Neural cell (in vitro differentiated cells): ENCODE measurements at regions not wholly inside any gene's neighbourhood (a gene's known extent, or its start where the extent isn't known, plus 50 kb on each side); places are given as distances from the start of the nearest gene placed in this dataset.

Source experiments
- H2AFZ ChIP-seq: fragments of 200-600, 300-800 bp; sonication (generic), shearing (Covaris generic); 2 replicates; pipeline ENCODE4 v1.6.0; 2014; ENCODE audit warnings: low read depth, mild to moderate bottlenecking, antibody characterized with exemption, low read length, moderate library complexity
- H3F3A ChIP-seq: fragments of 200-600 bp; shearing (Covaris generic); 2 replicates; pipeline ENCODE4 v1.6.1; 2016; ENCODE audit warnings: mild to moderate bottlenecking, moderate library complexity, mixed read lengths, antibody characterized with exemption, low read length; ENCODE audit not compliant: insufficient read depth, poor library complexity, severe bottlenecking
- H3K27ac ChIP-seq: fragments of 200-600, 300-800 bp; sonication (generic), shearing (Covaris generic); 2 replicates; pipeline ENCODE4 v1.5.1; 2014; ENCODE audit warnings: mild to moderate bottlenecking, low read length, moderate library complexity
- H3K27me3 ChIP-seq: fragments of 300-800, 200-600 bp; sonication (generic), shearing (Covaris generic); 2 replicates; pipeline ENCODE4 v1.6.0; 2014; ENCODE audit warnings: mild to moderate bottlenecking, low read depth, low read length, moderate library complexity; ENCODE audit not compliant: insufficient read depth
- H3K36me3 ChIP-seq: fragments of 300-800, 200-600 bp; sonication (generic), shearing (Covaris generic); 2 replicates; pipeline ENCODE4 v1.5.1; 2014; ENCODE audit warnings: mild to moderate bottlenecking, antibody characterized with exemption, low read length, moderate library complexity; ENCODE audit not compliant: insufficient read depth
- H3K4me2 ChIP-seq: fragments of 300-800, 200-600 bp; sonication (generic), shearing (Covaris generic); 2 replicates; pipeline ENCODE4 v1.6.0; 2014; ENCODE audit warnings: mild to moderate bottlenecking, low read length
- H3K4me3 ChIP-seq: fragments of 300-800, 200-600 bp; sonication (generic), shearing (Covaris generic); 2 replicates; pipeline ENCODE4 v1.5.1; 2014; ENCODE audit warnings: mild to moderate bottlenecking, low read length, moderate library complexity
- H3K79me2 ChIP-seq: fragments of 200-600 bp; shearing (Covaris generic); replicated peaks from 2 replicates; pipeline ENCODE4 v1.6.0; 2014; ENCODE audit warnings: mild to moderate bottlenecking, low read length, moderate library complexity; ENCODE audit not compliant: insufficient read depth
- H3K9ac ChIP-seq: fragments of 300-800, 200-600 bp; sonication (generic), shearing (Covaris generic); 2 replicates; pipeline ENCODE4 v1.6.1; 2016; ENCODE audit warnings: mild to moderate bottlenecking, low read length, mixed read lengths
- H3K9me2 ChIP-seq: fragments of 200-600 bp; shearing (Covaris generic); 2 replicates; pipeline ENCODE4 v1.6.1; 2016; ENCODE audit warnings: mild to moderate bottlenecking, low read length, mixed read lengths; ENCODE audit not compliant: insufficient read depth
- H3K9me3 ChIP-seq: fragments of 200-600, 300-800 bp; sonication (generic), shearing (Covaris generic); 2 replicates; pipeline ENCODE4 v1.6.1; 2016; ENCODE audit warnings: mild to moderate bottlenecking, mixed run types, low read length, moderate library complexity, mixed read lengths
- H4K20me1 ChIP-seq: fragments of 200-600 bp; shearing (Covaris generic); 2 replicates; pipeline ENCODE4 v1.6.1; 2016; ENCODE audit warnings: mild to moderate bottlenecking, mixed run types; ENCODE audit not compliant: insufficient read depth
- EP300 ChIP-seq: fragments of 450-650 bp; conservative IDR thresholded peaks from 2 replicates; pipeline ENCODE4 v1.6.1; 2014; ENCODE audit warnings: antibody characterized with exemption, mild to moderate bottlenecking, moderate library complexity; ENCODE audit not compliant: poor library complexity, severe bottlenecking
- EZH2 ChIP-seq: fragments of 200-600, 300-800 bp; shearing (Covaris generic), sonication (generic); IDR thresholded peaks from 2 replicates; pipeline ENCODE4 v1.6.1; 2014; ENCODE audit warnings: antibody characterized with exemption, low read length, borderline replicate concordance, mild to moderate bottlenecking; ENCODE audit not compliant: insufficient read depth, poor library complexity, severe bottlenecking
- MXI1 ChIP-seq: fragments of 450-650 bp; conservative IDR thresholded peaks from 2 replicates; pipeline ENCODE4 v1.6.1; 2014; ENCODE audit warnings: antibody characterized with exemption, mild to moderate bottlenecking; ENCODE audit not compliant: poor library complexity, severe bottlenecking
- POLR2AphosphoS5 ChIP-seq: IDR thresholded peaks from 2 replicates; pipeline ENCODE4 v1.6.1; 2012
- RAD21 ChIP-seq: fragments of 450-650 bp; conservative IDR thresholded peaks from 2 replicates; pipeline ENCODE4 v1.6.1; 2014; ENCODE audit warnings: antibody characterized with exemption, mild to moderate bottlenecking, moderate library complexity
- REST ChIP-seq: IDR thresholded peaks from 2 replicates; pipeline ENCODE4 v1.6.1; 2012; ENCODE audit warnings: borderline replicate concordance
- SMC3 ChIP-seq: fragments of 450-650 bp; conservative IDR thresholded peaks from 2 replicates; pipeline ENCODE4 v1.6.1; 2014; ENCODE audit warnings: antibody characterized with exemption, mild to moderate bottlenecking, moderate library complexity; ENCODE audit not compliant: poor library complexity
- TAF1 ChIP-seq: IDR thresholded peaks from 2 replicates; pipeline ENCODE4 v1.6.1; 2012; ENCODE audit warnings: low read depth
- TF ChIP-seq, protein P1 (sequence below): fragments of 450-650 bp; IDR thresholded peaks from 2 replicates; pipeline ENCODE4 v1.5.1; 2014; ENCODE audit warnings: antibody characterized with exemption, mild to moderate bottlenecking, moderate library complexity; ENCODE audit not compliant: poor library complexity, severe bottlenecking

- no peaks in the 10 kb centered on the region for H3F3A ChIP-seq
- H3K36me3 ChIP-seq: no peaks in the 10 kb centered on the region
- H3K27ac ChIP-seq: no peak overlapping the region
- no peak for TF ChIP-seq MXI1
- no peak for TF ChIP-seq TAF1
- TF ChIP-seq EP300: no peak
- no peak for TF ChIP-seq REST
- no peak for TF ChIP-seq POLR2AphosphoS5
- TF ChIP-seq RAD21: no peak
- TF ChIP-seq SMC3: no peak
- TF ChIP-seq, protein P1, sequence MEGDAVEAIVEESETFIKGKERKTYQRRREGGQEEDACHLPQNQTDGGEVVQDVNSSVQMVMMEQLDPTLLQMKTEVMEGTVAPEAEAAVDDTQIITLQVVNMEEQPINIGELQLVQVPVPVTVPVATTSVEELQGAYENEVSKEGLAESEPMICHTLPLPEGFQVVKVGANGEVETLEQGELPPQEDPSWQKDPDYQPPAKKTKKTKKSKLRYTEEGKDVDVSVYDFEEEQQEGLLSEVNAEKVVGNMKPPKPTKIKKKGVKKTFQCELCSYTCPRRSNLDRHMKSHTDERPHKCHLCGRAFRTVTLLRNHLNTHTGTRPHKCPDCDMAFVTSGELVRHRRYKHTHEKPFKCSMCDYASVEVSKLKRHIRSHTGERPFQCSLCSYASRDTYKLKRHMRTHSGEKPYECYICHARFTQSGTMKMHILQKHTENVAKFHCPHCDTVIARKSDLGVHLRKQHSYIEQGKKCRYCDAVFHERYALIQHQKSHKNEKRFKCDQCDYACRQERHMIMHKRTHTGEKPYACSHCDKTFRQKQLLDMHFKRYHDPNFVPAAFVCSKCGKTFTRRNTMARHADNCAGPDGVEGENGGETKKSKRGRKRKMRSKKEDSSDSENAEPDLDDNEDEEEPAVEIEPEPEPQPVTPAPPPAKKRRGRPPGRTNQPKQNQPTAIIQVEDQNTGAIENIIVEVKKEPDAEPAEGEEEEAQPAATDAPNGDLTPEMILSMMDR: no peak
- no peak for TF ChIP-seq EZH2
- H3K79me2 ChIP-seq: no peaks in the 10 kb centered on the region
- no peaks in the 10 kb centered on the region for H3K9me3 ChIP-seq
- no peaks in the 10 kb centered on the region for H3K9me2 ChIP-seq
- no peaks in the 10 kb centered on the region for H4K20me1 ChIP-seq
- no peak overlapping the region for H3K4me3 ChIP-seq
- H3K27me3 ChIP-seq: peaks cover 16% of the 10 kb centered on the region
- H3K4me2 ChIP-seq: no peak overlapping the region
- H3K9ac ChIP-seq: no peak overlapping the region
- H2AFZ ChIP-seq: no peak overlapping the region
Observed at GRCh38 chr2:120470041-120470965, 124.4 kb downstream of the INHBB start.

DNA sequence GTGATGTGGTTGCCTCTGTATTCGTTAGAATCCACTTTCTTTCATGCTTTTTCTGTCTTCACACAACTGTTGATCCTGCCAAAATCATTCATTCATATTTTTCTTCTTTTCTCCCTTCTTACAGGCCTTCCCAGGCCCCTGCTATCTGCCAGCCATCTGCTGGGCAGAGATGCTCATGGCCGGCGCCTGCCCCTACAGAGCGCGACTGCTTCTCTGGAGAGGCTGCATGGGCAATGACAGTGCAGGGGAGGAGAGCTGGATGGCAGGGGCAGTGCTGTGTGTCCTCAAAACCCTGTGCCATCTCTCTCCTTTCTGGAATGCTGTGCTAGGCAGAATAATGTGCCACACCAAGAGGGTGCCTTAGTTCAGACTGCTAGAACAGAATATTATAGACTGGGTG is 125.2 kb downstream of the INHBB start:
- Histone ChIP-seq H3K9me3 (no peaks in the 10 kb centered on the region), H3K9me2 (no peaks in the 10 kb centered on the region), H3F3A (no peaks in the 10 kb centered on the region), H3K27me3 (peaks cover 11% of the 10 kb centered on the region), H3K9ac (no peak overlapping the region), H3K4me2 (no peak overlapping the region), H4K20me1 (no peaks in the 10 kb centered on the region), H2AFZ (no peak overlapping the region), H3K27ac (no peak overlapping the region), H3K4me3 (no peak overlapping the region), H3K36me3 (no peaks in the 10 kb centered on the region), H3K79me2 (no peaks in the 10 kb centered on the region)
- TF ChIP-seq RAD21 (no peak), TAF1 (no peak), SMC3 (no peak), REST (no peak), POLR2AphosphoS5 (no peak), MXI1 (no peak), EZH2 (no peak), EP300 (no peak)
- TF ChIP-seq, protein P1: no peak
